Endodermal cell (in vitro differentiated cells): ENCODE measurements at regions not wholly inside any gene's neighbourhood (a gene's known extent, or its start where the extent isn't known, plus 50 kb on each side); places are given as distances from the start of the nearest gene placed in this dataset.

Experiments
- DNase-seq: peaks from one replicate; pipeline ENCODE4 v3.0.0-alpha.2; 2017
- H3K27ac ChIP-seq: 2 replicates; pipeline ENCODE4 v1.5.1; 2013; ENCODE audit warnings: mild to moderate bottlenecking, low read depth, low read length, moderate library complexity
- H3K27me3 ChIP-seq: 2 replicates; pipeline ENCODE4 v1.6.1; 2013; ENCODE audit warnings: mild to moderate bottlenecking, low read length, moderate library complexity; ENCODE audit not compliant: insufficient read depth, control insufficient read depth, poor library complexity, severe bottlenecking
- H3K36me3 ChIP-seq: 2 replicates; pipeline ENCODE4 v1.7.0; 2013; ENCODE audit warnings: mild to moderate bottlenecking, low read length, moderate library complexity; ENCODE audit not compliant: control insufficient read depth, insufficient read depth
- H3K4me1 ChIP-seq: one replicate; pipeline ENCODE4 v1.7.0; 2013; ENCODE audit warnings: low read length; ENCODE audit not compliant: control insufficient read depth, insufficient read depth
- H3K4me3 ChIP-seq: 2 replicates; pipeline ENCODE4 v1.5.1; 2013; ENCODE audit warnings: mild to moderate bottlenecking, low read length, moderate library complexity
- H3K9ac ChIP-seq: 2 replicates; pipeline ENCODE4 v1.6.1; 2013; ENCODE audit warnings: mild to moderate bottlenecking, low read length, moderate library complexity; ENCODE audit not compliant: poor library complexity, severe bottlenecking; ENCODE audit errors: extremely low read depth
- H3K9me3 ChIP-seq: 2 replicates; pipeline ENCODE4 v1.6.1; 2013; ENCODE audit warnings: mild to moderate bottlenecking, low read length, moderate library complexity; ENCODE audit not compliant: control insufficient read depth
- H3K27ac Mint-ChIP-seq: 2 replicates; pipeline ENCODE4 v1.8.0; 2020; ENCODE audit warnings: mixed read lengths
- H3K27me3 Mint-ChIP-seq: 2 replicates; pipeline ENCODE4 v1.8.0; 2021; ENCODE audit warnings: mild to moderate bottlenecking, mixed read lengths; ENCODE audit not compliant: insufficient read depth
- H3K36me3 Mint-ChIP-seq: 2 replicates; pipeline ENCODE4 v1.8.0; 2020; ENCODE audit warnings: low read depth, mixed read lengths
- H3K4me1 Mint-ChIP-seq: 2 replicates; pipeline ENCODE4 v1.8.0; 2020; ENCODE audit warnings: mixed read lengths
- H3K4me3 Mint-ChIP-seq: 2 replicates; pipeline ENCODE4 v1.8.0; 2020; ENCODE audit warnings: mild to moderate bottlenecking, moderate library complexity, mixed read lengths
- H3K9me3 Mint-ChIP-seq: 2 replicates; pipeline ENCODE4 v1.8.0; 2020; ENCODE audit warnings: mild to moderate bottlenecking, mixed read lengths
- CTCF ChIP-seq: fragments of 200-600 bp; sonication (generic); conservative IDR thresholded peaks from 2 replicates; pipeline ENCODE4 v1.5.0; 2021; ENCODE audit warnings: antibody characterized with exemption, mild to moderate bottlenecking
- WGBS, 2 experiments: methylation state at CpG; one replicate each; pipeline versions ENCODE4 v1.1.5 to v1.1.7; 2013; ENCODE audit warnings: missing lambda C conversion rate in 2 of 2, mixed read lengths in 1 of 2; ENCODE audit not compliant: insufficient coverage in 1 of 2, insufficient read length in 1 of 2; 5-methylcytosine and 5-hydroxymethylcytosine counted together

GRCh38 chr6:106792536-106793236 lies 163.3 kb downstream of the QRSL1 start:
- H3K9me3 Mint-ChIP-seq, result no peaks in the 10 kb centered on the region
- H3K4me1 ChIP-seq, result no peaks in the 10 kb centered on the region
- H3K27ac ChIP-seq, result no peak overlapping the region
- H3K4me3 ChIP-seq, result no peak overlapping the region
- H3K36me3 Mint-ChIP-seq, result no peaks in the 10 kb centered on the region
- H3K27me3 Mint-ChIP-seq, result peaks cover 2% of the 10 kb centered on the region
- no peak overlapping the region for H3K9ac ChIP-seq
- DNase-seq, result no peak
- peaks cover 9% of the 10 kb centered on the region for H3K4me1 Mint-ChIP-seq
- H3K27me3 ChIP-seq, result no peaks in the 10 kb centered on the region
- TF ChIP-seq CTCF, result no peak
- no peak overlapping the region for H3K4me3 Mint-ChIP-seq
- 92% methylated on average over 2 to 7 of the region's 7 CpGs for WGBS, 2 experiments
- H3K36me3 ChIP-seq, result no peaks in the 10 kb centered on the region
- no peaks in the 10 kb centered on the region for H3K9me3 ChIP-seq
- no peak overlapping the region for H3K27ac Mint-ChIP-seq

GRCh38 chr6:106790935-106791334 lies 161.6 kb downstream of the QRSL1 start:
- no peak for TF ChIP-seq CTCF
- no peak overlapping the region for H3K27ac ChIP-seq
- H3K9me3 ChIP-seq, result no peaks in the 10 kb centered on the region
- Mint-ChIP-seq H3K9me3 (no peaks in the 10 kb centered on the region), H3K27ac (no peak overlapping the region), H3K4me1 (peaks cover 8% of the 10 kb centered on the region), H3K4me3 (no peak overlapping the region), H3K36me3 (no peaks in the 10 kb centered on the region), H3K27me3 (peaks cover 2% of the 10 kb centered on the region)
- H3K36me3 ChIP-seq, result no peaks in the 10 kb centered on the region
- H3K4me3 ChIP-seq, result no peak overlapping the region
- H3K9ac ChIP-seq, result no peak overlapping the region
- DNase-seq, result no peak
- WGBS, 2 experiments, result 91 to 93% methylated on average over 6 of the region's 8 CpGs
- H3K4me1 ChIP-seq, result no peaks in the 10 kb centered on the region
- H3K27me3 ChIP-seq, result no peaks in the 10 kb centered on the region

GRCh38 chr6:106790149-106790770 lies 160.9 kb downstream of the QRSL1 start:
- no peak overlapping the region for H3K27ac Mint-ChIP-seq
- H3K27ac ChIP-seq, result no peak overlapping the region
- H3K27me3 ChIP-seq, result no peaks in the 10 kb centered on the region
- DNase-seq, result no peak
- no peak for TF ChIP-seq CTCF
- no peaks in the 10 kb centered on the region for H3K36me3 Mint-ChIP-seq
- peaks cover 8% of the 10 kb centered on the region for H3K4me1 Mint-ChIP-seq
- no peak overlapping the region for H3K4me3 ChIP-seq
- H3K27me3 Mint-ChIP-seq, result peaks cover 2% of the 10 kb centered on the region
- 87 to 89% methylated on average over 6 to 8 of the region's 8 CpGs for WGBS, 2 experiments
- H3K4me3 Mint-ChIP-seq, result no peak overlapping the region
- no peaks in the 10 kb centered on the region for H3K36me3 ChIP-seq
- H3K9me3 Mint-ChIP-seq, result no peaks in the 10 kb centered on the region
- H3K4me1 ChIP-seq, result no peaks in the 10 kb centered on the region
- H3K9ac ChIP-seq, result no peak overlapping the region
- H3K9me3 ChIP-seq, result no peaks in the 10 kb centered on the region
